ENCODE measurements at regions not wholly inside any gene's neighbourhood (a gene's known extent, or its start where the extent isn't known, plus 50 kb on each side); places are given as distances from the start of the nearest gene placed in this dataset.

- Mint-ChIP-seq H3K4me3 (no peak overlapping the region), H3K27ac (no peak overlapping the region), H3K9me3 (no peaks in the 10 kb centered on the region), H3K27me3 (ENCODE audit: insufficient read depth) (peaks cover 39% of the 10 kb centered on the region), H3K4me1 (ENCODE audit: low read depth) (no peaks in the 10 kb centered on the region), H3K36me3 (ENCODE audit: low read depth) (no peaks in the 10 kb centered on the region)
- no peak for DNase-seq
- TF ChIP-seq, protein P1, sequence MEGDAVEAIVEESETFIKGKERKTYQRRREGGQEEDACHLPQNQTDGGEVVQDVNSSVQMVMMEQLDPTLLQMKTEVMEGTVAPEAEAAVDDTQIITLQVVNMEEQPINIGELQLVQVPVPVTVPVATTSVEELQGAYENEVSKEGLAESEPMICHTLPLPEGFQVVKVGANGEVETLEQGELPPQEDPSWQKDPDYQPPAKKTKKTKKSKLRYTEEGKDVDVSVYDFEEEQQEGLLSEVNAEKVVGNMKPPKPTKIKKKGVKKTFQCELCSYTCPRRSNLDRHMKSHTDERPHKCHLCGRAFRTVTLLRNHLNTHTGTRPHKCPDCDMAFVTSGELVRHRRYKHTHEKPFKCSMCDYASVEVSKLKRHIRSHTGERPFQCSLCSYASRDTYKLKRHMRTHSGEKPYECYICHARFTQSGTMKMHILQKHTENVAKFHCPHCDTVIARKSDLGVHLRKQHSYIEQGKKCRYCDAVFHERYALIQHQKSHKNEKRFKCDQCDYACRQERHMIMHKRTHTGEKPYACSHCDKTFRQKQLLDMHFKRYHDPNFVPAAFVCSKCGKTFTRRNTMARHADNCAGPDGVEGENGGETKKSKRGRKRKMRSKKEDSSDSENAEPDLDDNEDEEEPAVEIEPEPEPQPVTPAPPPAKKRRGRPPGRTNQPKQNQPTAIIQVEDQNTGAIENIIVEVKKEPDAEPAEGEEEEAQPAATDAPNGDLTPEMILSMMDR (IDR thresholded peaks at IDR 0.05): no peak
Observed at GRCh38 chr19:31416548-31416947, 67.3 kb upstream of the TSHZ3 start.

GRCh38 chr19:31418055-31418454 lies 68.8 kb upstream of the TSHZ3 start:
- H3K4me3 Mint-ChIP-seq: no peak overlapping the region
- DNase-seq: no peak
- no peak overlapping the region for H3K27ac Mint-ChIP-seq
- peaks cover 34% of the 10 kb centered on the region for H3K27me3 Mint-ChIP-seq (ENCODE audit: insufficient read depth)
- H3K36me3 Mint-ChIP-seq (ENCODE audit: low read depth): no peaks in the 10 kb centered on the region
- no peaks in the 10 kb centered on the region for H3K4me1 Mint-ChIP-seq (ENCODE audit: low read depth)
- no peaks in the 10 kb centered on the region for H3K9me3 Mint-ChIP-seq
- TF ChIP-seq, protein P1 (IDR thresholded peaks at IDR 0.05): no peak

GRCh38 chr19:31418692-31419430 lies 69.6 kb upstream of the TSHZ3 start:
- H3K36me3 Mint-ChIP-seq (ENCODE audit: low read depth): no peaks in the 10 kb centered on the region

GRCh38 chr19:31419871-31420445 lies 70.7 kb upstream of the TSHZ3 start:
- Mint-ChIP-seq H3K36me3 (ENCODE audit: low read depth) (no peaks in the 10 kb centered on the region), H3K9me3 (no peaks in the 10 kb centered on the region), H3K27me3 (ENCODE audit: insufficient read depth) (peaks cover 28% of the 10 kb centered on the region), H3K4me1 (ENCODE audit: low read depth) (no peaks in the 10 kb centered on the region), H3K27ac (no peak overlapping the region), H3K4me3 (no peak overlapping the region)
- TF ChIP-seq, protein P1 (IDR thresholded peaks at IDR 0.05): no peak
- DNase-seq: no peak

More at GRCh38 chr19:31418692-31419430, 69.6 kb upstream of the TSHZ3 start:
- DNase-seq: no peak
- H3K27me3 Mint-ChIP-seq (ENCODE audit: insufficient read depth): peaks cover 32% of the 10 kb centered on the region
- H3K27ac Mint-ChIP-seq: no peak overlapping the region
- no peaks in the 10 kb centered on the region for H3K9me3 Mint-ChIP-seq
- TF ChIP-seq, protein P1 (IDR thresholded peaks at IDR 0.05): no peak
- H3K4me1 Mint-ChIP-seq (ENCODE audit: low read depth): no peaks in the 10 kb centered on the region
- H3K4me3 Mint-ChIP-seq: no peak overlapping the region

DNA sequence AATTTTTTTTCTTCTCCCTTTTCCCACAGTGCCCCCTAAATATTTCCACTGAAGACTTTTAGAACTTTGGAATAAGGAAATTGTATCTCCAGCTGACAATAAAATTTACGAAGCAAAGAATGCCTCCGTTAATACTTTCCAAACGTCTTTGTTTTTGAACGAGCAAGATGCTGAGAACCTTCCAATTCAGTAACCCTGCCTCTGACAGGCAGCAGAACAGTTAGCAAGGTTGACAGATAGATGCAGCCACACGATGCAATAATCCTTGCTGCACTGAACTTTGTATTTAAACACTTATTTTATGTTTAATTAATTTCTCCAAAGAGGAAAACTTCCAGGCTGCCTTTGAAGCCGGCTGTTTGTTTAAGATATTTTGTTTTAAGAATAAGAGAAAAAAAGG lies 71.8 kb upstream of the TSHZ3 start:
- Mint-ChIP-seq H3K27ac (no peak overlapping the region), H3K36me3 (ENCODE audit: low read depth) (no peaks in the 10 kb centered on the region), H3K4me1 (ENCODE audit: low read depth) (no peaks in the 10 kb centered on the region), H3K4me3 (no peak overlapping the region), H3K9me3 (no peaks in the 10 kb centered on the region), H3K27me3 (ENCODE audit: insufficient read depth) (peaks cover 24% of the 10 kb centered on the region)
- no peak for DNase-seq
- TF ChIP-seq, protein P1 (IDR thresholded peaks at IDR 0.05): no peak

Measured in HFFc6 (cell line).